ENCODE measurements at regions not wholly inside any gene's neighbourhood (a gene's known extent, or its start where the extent isn't known, plus 50 kb on each side); places are given as distances from the start of the nearest gene placed in this dataset.
"Not testable (repeated sequence)": the region's sequence is repeated elsewhere in the genome, so short reads cannot be mapped to it uniquely, and the experiment has no call there.

GRCh38 chr15:87672309-87673288 is 583.9 kb downstream of the NTRK3 start:
- DNase-seq: no peak

GRCh38 chr15:87671289-87671688 is 585.2 kb downstream of the NTRK3 start:
- no peak for DNase-seq

- no peak for DNase-seq
These were observed 586.7 kb downstream of the NTRK3 start for GRCh38 chr15:87669846-87670245.

- DNase-seq: not testable (repeated sequence)
These were observed 587.6 kb downstream of the NTRK3 start for GRCh38 chr15:87668768-87669564.

GRCh38 chr15:87667643-87668042 is 588.9 kb downstream of the NTRK3 start:
- DNase-seq: no peak

GRCh38 chr15:87662575-87662974 is 594.0 kb downstream of the NTRK3 start:
- no peak for DNase-seq

GRCh38 chr15:87661454-87662355 is 594.8 kb downstream of the NTRK3 start:
- no peak for DNase-seq

GRCh38 chr15:87660251-87661129 is 596.0 kb downstream of the NTRK3 start:
- DNase-seq: no peak

GRCh38 chr15:87656372-87656771 is 600.2 kb downstream of the NTRK3 start:
- DNase-seq: no peak

GRCh38 chr15:87653646-87654045 is 602.9 kb downstream of the NTRK3 start:
- DNase-seq: no peak

- no peak for DNase-seq
These were observed 607.4 kb downstream of the NTRK3 start for GRCh38 chr15:87649175-87649574.

- DNase-seq: no peak
These were observed 608.3 kb downstream of the NTRK3 start for GRCh38 chr15:87648278-87648677.

GRCh38 chr15:87645723-87646122 is 610.8 kb downstream of the NTRK3 start:
- DNase-seq: no peak

- DNase-seq: peak; percentile 5
These were observed 613.5 kb downstream of the NTRK3 start for GRCh38 chr15:87642997-87643396.

- no peak for DNase-seq
These were observed 617.1 kb downstream of the NTRK3 start for GRCh38 chr15:87639305-87640011.

- no peak for DNase-seq
These were observed 617.9 kb downstream of the NTRK3 start for GRCh38 chr15:87638554-87639083.

- no peak for DNase-seq
These were observed 622.2 kb downstream of the NTRK3 start for GRCh38 chr15:87634361-87634760.

- DNase-seq: no peak
These were observed 623.0 kb downstream of the NTRK3 start for GRCh38 chr15:87633525-87633924.

- DNase-seq: no peak
These were observed 624.2 kb downstream of the NTRK3 start for GRCh38 chr15:87632364-87632763.

- DNase-seq: no peak
These were observed 624.8 kb downstream of the NTRK3 start for GRCh38 chr15:87631775-87632174.

- DNase-seq: no peak
These were observed 625.4 kb downstream of the NTRK3 start for GRCh38 chr15:87631093-87631492.

Data from activated CD4-positive, alpha-beta T cell treated with anti-CD3 and anti-CD28 coated beads for 48 hours (primary cell).